Renal pelvis (tissue), 1 donor: ENCODE measurements at regions not wholly inside any gene's neighbourhood (a gene's known extent, or its start where the extent isn't known, plus 50 kb on each side); places are given as distances from the start of the nearest gene placed in this dataset.
"Not testable (repeated sequence)": the region's sequence is repeated elsewhere in the genome, so short reads cannot be mapped to it uniquely, and the experiment has no call there.

Experiments used
- DNase-seq: peaks from one replicate; pipeline ENCODE4 v3.0.0-alpha.2; 2013

DNA sequence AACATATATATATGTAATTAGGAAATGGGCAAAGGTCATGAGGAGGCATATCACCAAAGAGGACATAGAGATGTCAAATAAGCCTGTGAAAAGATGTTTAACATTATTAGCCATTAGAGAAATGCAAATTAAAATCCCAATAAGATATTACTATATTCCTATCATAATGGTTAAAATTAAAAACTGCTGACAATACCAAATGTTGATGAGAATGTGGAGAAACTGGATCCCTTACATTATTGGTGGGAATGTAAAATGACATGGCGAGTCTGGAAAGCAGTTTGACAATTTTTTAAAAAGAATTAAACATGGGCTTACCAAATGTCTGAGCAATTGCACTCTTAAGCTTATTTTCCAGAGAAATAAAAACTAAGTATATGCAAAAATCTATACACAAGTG lies 1821.6 kb upstream of the C9orf72 start:
- no peak for DNase-seq

DNA sequence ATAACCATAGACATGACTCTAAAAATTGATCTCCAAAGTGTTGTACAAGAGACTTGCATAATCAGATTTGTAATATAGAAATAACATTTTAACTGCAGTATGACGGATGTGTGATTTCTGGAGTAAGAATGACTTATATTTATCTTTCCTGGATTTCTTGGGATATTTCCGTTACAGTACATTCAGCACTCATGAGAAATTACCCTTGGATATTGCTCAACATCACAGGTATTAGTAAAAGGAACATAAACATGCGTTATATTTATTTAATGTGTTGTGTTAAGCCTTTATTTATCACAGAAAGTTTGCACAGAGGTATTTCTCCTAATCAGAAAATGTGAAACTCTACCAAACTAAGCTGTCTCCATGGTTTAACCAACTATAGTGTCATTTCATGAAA lies 1823.9 kb upstream of the C9orf72 start:
- DNase-seq, result no peak

- no peak for DNase-seq
Observed at GRCh38 chr9:29416204-29416603, 1842.9 kb upstream of the C9orf72 start.

DNA sequence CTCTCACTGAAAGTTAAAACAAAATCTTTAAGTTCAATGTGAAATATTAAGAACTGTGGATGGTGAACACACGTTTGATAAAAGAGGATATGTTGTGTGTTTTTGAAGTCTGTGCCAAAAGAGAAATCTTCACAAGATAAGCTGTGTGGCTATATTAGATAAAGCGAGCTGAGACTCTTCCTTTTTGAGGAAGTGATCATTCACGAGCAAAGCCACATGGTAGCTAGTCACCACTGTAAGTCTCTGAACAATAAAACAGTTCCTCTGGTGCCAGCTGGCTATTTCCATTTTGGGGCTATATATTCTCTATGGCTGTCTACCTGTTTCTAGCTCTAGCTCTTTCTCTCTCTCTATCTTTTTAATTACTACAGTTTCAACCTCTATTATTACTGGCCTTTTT lies 1849.2 kb upstream of the C9orf72 start:
- DNase-seq, result no peak

- DNase-seq, result no peak
Observed at GRCh38 chr9:29432191-29432590, 1858.9 kb upstream of the C9orf72 start.

- not testable (repeated sequence) for DNase-seq
Observed at GRCh38 chr9:29432656-29433055, 1859.4 kb upstream of the C9orf72 start.

DNA sequence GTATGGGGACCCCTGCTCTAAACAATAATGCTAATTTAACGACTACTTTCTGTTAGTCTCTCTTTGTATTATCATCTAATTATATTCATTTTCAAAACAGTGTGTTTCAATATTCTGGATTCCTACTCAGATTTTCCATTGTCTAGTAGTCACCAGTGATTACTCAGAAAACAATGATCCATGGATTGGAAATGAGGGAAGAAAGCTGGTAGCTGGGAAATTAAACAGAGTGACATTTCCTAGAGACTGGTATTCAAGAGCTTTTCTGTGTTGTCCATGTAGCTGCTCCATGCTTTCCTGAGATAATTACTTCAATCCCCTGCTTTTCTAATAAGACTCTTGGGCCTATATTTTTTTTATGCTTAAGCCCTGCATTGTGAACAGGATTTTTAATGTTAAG lies 1862.1 kb upstream of the C9orf72 start:
- no peak for DNase-seq

GRCh38 chr9:29437526-29437925 lies 1864.2 kb upstream of the C9orf72 start:
- peak; percentile 31 for DNase-seq

GRCh38 chr9:29439961-29440360 lies 1866.7 kb upstream of the C9orf72 start:
- DNase-seq, result no peak

DNA sequence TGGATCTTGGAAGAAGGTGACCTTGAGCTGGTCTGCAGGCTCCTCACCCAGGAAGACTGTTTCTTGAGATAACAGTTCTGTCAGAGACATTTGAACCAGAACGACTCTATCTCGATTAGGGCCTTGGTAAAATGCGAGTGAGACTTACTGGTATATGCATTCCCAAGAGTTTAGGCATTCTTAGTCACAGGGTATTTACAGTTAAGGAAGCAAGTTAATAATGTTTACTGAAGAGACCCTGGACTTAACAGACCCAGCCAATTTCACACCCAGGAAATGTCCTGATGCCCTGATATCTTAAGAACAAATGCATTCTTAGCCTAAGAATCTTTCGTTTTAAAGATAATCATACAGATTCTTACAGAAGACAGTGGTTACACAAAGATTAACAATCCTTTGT lies 1867.2 kb upstream of the C9orf72 start:
- DNase-seq, result no peak

- DNase-seq, result no peak
Observed at GRCh38 chr9:29445751-29446150, 1872.5 kb upstream of the C9orf72 start.

- DNase-seq, result peak; percentile 16
Observed at GRCh38 chr9:29449306-29449705, 1876.0 kb upstream of the C9orf72 start.

- not testable (repeated sequence) for DNase-seq
Observed at GRCh38 chr9:29450343-29450875, 1877.1 kb upstream of the C9orf72 start.

- DNase-seq, result no peak
Observed at GRCh38 chr9:29456940-29457339, 1883.7 kb upstream of the C9orf72 start.

GRCh38 chr9:29475471-29475870 lies 1902.2 kb upstream of the C9orf72 start:
- DNase-seq, result no peak

DNA sequence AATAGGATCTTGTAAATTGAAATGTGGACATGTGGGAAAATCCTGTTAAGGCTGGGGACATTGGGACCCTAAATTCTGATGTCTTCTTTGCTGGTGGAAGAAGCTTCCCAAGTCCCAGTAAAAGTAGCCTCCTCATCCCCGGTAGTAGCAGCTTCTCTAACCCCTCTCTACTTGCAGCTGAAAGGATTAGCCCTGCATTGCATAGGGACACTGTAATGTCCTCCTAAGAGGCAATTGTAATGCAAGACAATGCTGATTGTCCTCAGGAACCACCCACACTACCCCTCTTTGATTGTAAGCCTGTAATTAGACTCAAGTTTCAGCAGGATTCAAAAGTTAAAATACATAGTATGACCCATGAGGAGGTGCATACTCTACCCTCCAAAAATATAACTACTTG lies 1938.4 kb upstream of the C9orf72 start:
- DNase-seq, result no peak

GRCh38 chr9:29514336-29514735 lies 1941.1 kb upstream of the C9orf72 start:
- DNase-seq, result no peak

DNA sequence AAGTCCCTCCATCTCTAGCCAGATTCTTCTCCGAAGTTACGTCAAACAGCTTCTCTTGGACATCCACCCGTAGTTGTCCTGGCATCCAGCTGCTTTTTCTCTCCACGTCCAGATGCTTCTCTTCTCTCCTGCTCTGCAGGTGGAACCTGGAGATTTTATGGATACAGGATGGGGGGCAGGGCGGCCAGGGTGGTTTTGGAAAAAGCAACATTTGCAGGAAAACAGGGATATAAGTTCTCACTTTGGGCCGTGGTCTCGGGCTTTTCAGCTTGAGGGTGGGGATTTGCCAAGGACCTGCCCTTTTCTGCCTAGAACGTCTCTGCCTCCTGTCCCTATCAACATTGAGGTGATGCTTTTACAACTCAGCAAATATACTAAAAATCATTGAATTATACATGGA lies 1941.6 kb upstream of the C9orf72 start:
- no peak for DNase-seq

- no peak for DNase-seq
Observed at GRCh38 chr9:29548436-29548835, 1975.2 kb upstream of the C9orf72 start.

GRCh38 chr9:29555502-29555901 lies 1982.2 kb upstream of the C9orf72 start:
- no peak for DNase-seq

GRCh38 chr9:29556317-29556716 lies 1983.0 kb upstream of the C9orf72 start:
- no peak for DNase-seq

GRCh38 chr9:29556746-29557145 lies 1983.5 kb upstream of the C9orf72 start:
- DNase-seq, result no peak

GRCh38 chr9:29564564-29564963 lies 1991.3 kb upstream of the C9orf72 start:
- no peak for DNase-seq

DNA sequence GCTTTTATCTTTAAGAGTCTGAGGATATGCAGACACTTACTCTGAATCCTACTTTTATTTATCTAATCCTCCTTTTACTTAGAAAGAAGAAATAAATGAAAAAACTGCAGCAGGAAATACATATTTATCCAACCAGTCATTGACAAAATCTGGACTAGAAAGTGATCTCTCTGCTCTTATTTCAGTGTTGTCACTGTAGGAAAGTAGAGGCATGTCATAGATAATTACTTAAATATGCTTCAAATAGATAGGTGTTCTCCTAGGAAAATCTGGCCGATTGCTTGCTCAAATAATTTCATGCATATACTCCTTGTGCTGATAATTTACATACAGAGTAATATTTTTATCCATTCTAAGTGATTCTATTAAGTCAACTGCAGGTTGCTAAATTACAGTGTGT lies 2001.9 kb upstream of the C9orf72 start:
- DNase-seq, result no peak

DNA sequence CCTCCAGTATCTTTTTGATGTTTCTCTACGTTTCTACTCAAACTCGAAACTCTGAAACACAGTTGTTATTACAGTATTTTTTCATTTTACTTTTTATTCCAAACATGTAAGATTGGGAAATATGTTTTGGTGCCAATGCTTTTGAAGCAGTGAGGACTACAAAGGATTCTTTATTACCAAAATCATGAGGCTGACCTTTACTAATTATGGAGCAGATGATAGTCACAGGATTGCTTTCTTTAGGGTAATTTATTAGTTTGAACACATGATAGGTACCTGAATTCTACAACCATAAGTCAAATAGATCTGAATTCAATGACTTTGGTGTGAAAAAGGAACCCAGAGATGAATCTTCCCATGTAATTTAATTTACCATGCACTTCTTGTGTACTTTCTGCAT lies 2015.1 kb upstream of the C9orf72 start:
- DNase-seq, result no peak
